Neural progenitor cell (in vitro differentiated cells): ENCODE measurements at regions not wholly inside any gene's neighbourhood (a gene's known extent, or its start where the extent isn't known, plus 50 kb on each side); places are given as distances from the start of the nearest gene placed in this dataset.

Experiments
- DNase-seq: peaks from one replicate; pipeline ENCODE4 v3.0.0-alpha.2; 2016; ENCODE audit warnings: low spot score
- H2AFZ ChIP-seq: fragments of 200-600 bp; sonication (generic); replicated peaks from 2 replicates; pipeline ENCODE4 v1.6.1; 2016; ENCODE audit warnings: antibody characterized with exemption
- H3F3A ChIP-seq: fragments of 200-600 bp; sonication (generic); 2 replicates; pipeline ENCODE4 v1.6.1; 2016; ENCODE audit warnings: antibody characterized with exemption, low read depth
- H3K27ac ChIP-seq: fragments of 200-600 bp; sonication (generic); 2 replicates; pipeline ENCODE4 v1.5.1; 2016; ENCODE audit warnings: mild to moderate bottlenecking
- H3K27me3 ChIP-seq: fragments of 200-600 bp; sonication (generic); 2 replicates; pipeline ENCODE4 v1.6.1; 2016; ENCODE audit warnings: mild to moderate bottlenecking, moderate library complexity
- H3K36me3 ChIP-seq: fragments of 200-600 bp; sonication (generic); 2 replicates; pipeline ENCODE4 v1.5.1; 2016
- H3K4me1 ChIP-seq: fragments of 200-600 bp; sonication (generic); 2 replicates; pipeline ENCODE4 v1.6.1; 2016; ENCODE audit warnings: mixed run types
- H3K4me2 ChIP-seq: fragments of 200-600 bp; sonication (generic); 2 replicates; pipeline ENCODE4 v1.6.1; 2016
- H3K4me3 ChIP-seq: fragments of 200-600 bp; sonication (generic); 2 replicates; pipeline ENCODE4 v1.5.1; 2016
- H3K79me2 ChIP-seq: fragments of 200-600 bp; sonication (generic); 2 replicates; pipeline ENCODE4 v1.6.1; 2016; ENCODE audit warnings: low read depth
- H3K9ac ChIP-seq: fragments of 200-600 bp; sonication (generic); 2 replicates; pipeline ENCODE4 v1.6.1; 2016
- H3K9me3 ChIP-seq: fragments of 200-600 bp; sonication (generic); 2 replicates; pipeline ENCODE4 v1.5.1; 2016; ENCODE audit warnings: low read depth
- H4K20me1 ChIP-seq: fragments of 200-600 bp; sonication (generic); 2 replicates; pipeline ENCODE4 v1.6.1; 2016; ENCODE audit warnings: low read depth
- H3K27ac Mint-ChIP-seq: 3 replicates; pipeline ENCODE4 v1.8.0; 2021; ENCODE audit warnings: mixed read lengths
- H3K27me3 Mint-ChIP-seq: 2 replicates; pipeline ENCODE4 v1.8.0; 2022; ENCODE audit warnings: low read depth, mild to moderate bottlenecking, inconsistent platforms, moderate library complexity, mixed read lengths; ENCODE audit not compliant: insufficient read depth
- H3K36me3 Mint-ChIP-seq: 3 replicates; pipeline ENCODE4 v1.8.0; 2021; ENCODE audit warnings: mixed read lengths
- H3K4me1 Mint-ChIP-seq: 3 replicates; pipeline ENCODE4 v1.8.0; 2021; ENCODE audit warnings: mixed read lengths
- H3K4me3 Mint-ChIP-seq: 3 replicates; pipeline ENCODE4 v1.8.0; 2021; ENCODE audit warnings: mild to moderate bottlenecking, moderate library complexity, mixed read lengths
- H3K9me3 Mint-ChIP-seq: 3 replicates; pipeline ENCODE4 v1.8.0; 2020; ENCODE audit warnings: mixed read lengths
- EZH2 ChIP-seq: fragments of 200-600 bp; sonication (generic); IDR thresholded peaks from 2 replicates; pipeline ENCODE4 v1.6.1; 2017; ENCODE audit warnings: antibody characterized with exemption, mild to moderate bottlenecking, moderate library complexity
- EZH2phosphoT487 ChIP-seq: fragments of 200-600 bp; sonication (generic); IDR thresholded peaks from 2 replicates; pipeline ENCODE4 v1.6.1; 2017; ENCODE audit warnings: antibody characterized with exemption
- TF ChIP-seq, protein P1 (sequence below): fragments of 200-600 bp; sonication (generic); IDR thresholded peaks from 2 replicates; pipeline ENCODE4 v1.5.1; 2017; ENCODE audit warnings: antibody characterized with exemption, mild to moderate bottlenecking

DNA sequence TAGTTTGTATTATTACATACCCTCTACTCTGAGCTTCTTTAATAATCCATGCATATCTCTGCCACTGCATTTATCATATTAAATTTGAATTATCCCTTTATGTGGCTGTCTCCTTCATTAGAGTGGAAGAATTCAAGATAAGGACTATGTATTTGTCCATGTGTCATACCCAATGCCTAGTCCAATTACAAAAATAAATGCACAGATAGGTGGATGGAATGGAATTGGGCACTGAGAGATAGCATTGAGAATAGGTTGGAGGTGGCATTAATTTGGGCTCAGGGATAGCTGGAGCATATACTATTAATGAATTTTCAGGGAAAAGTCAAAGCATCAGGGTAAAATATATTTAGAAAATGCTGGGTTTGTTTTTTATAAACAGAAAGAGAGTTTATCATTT lies 893.2 kb downstream of the EPHA4 start:
- Histone ChIP-seq H3K9me3 (no peaks in the 10 kb centered on the region), H2AFZ (no peak overlapping the region), H3K9ac (no peak overlapping the region), H4K20me1 (no peaks in the 10 kb centered on the region), H3K27ac (no peak overlapping the region), H3K27me3 (no peaks in the 10 kb centered on the region), H3K79me2 (no peaks in the 10 kb centered on the region), H3K36me3 (no peaks in the 10 kb centered on the region), H3K4me1 (no peaks in the 10 kb centered on the region), H3K4me2 (no peak overlapping the region), H3F3A (no peaks in the 10 kb centered on the region), H3K4me3 (no peak overlapping the region)
- no peak overlapping the region for H3K27ac Mint-ChIP-seq
- no peaks in the 10 kb centered on the region for H3K4me1 Mint-ChIP-seq
- H3K36me3 Mint-ChIP-seq: no peaks in the 10 kb centered on the region
- H3K4me3 Mint-ChIP-seq: no peak overlapping the region
- TF ChIP-seq, protein P1, sequence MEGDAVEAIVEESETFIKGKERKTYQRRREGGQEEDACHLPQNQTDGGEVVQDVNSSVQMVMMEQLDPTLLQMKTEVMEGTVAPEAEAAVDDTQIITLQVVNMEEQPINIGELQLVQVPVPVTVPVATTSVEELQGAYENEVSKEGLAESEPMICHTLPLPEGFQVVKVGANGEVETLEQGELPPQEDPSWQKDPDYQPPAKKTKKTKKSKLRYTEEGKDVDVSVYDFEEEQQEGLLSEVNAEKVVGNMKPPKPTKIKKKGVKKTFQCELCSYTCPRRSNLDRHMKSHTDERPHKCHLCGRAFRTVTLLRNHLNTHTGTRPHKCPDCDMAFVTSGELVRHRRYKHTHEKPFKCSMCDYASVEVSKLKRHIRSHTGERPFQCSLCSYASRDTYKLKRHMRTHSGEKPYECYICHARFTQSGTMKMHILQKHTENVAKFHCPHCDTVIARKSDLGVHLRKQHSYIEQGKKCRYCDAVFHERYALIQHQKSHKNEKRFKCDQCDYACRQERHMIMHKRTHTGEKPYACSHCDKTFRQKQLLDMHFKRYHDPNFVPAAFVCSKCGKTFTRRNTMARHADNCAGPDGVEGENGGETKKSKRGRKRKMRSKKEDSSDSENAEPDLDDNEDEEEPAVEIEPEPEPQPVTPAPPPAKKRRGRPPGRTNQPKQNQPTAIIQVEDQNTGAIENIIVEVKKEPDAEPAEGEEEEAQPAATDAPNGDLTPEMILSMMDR: no peak
- TF ChIP-seq EZH2 (no peak), EZH2phosphoT487 (no peak)
- H3K27me3 Mint-ChIP-seq: no peaks in the 10 kb centered on the region
- no peak for DNase-seq
- H3K9me3 Mint-ChIP-seq: no peaks in the 10 kb centered on the region

DNA sequence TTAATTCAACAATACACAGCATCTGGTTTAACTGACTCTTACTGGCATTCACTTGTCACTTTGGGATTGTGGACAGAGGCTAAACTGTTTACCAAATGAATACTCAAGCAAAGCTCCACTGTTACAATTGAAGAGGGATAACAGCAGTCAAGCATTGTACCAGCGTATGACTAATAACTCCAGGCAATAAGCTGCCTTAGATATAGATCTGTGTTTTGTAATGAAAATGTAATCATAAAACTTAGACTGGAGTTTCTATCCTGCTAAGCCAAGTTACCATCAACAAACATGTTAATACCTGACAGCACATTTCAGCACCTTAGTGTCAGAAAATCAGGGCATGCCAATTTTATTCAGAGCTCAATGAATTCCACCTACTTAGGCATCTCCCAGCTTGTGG lies 889.5 kb downstream of the EPHA4 start:
- H3K9me3 Mint-ChIP-seq: no peaks in the 10 kb centered on the region
- H3K9me3 ChIP-seq: no peaks in the 10 kb centered on the region
- no peak overlapping the region for H3K4me2 ChIP-seq
- H3F3A ChIP-seq: no peaks in the 10 kb centered on the region
- no peaks in the 10 kb centered on the region for H3K27me3 ChIP-seq
- H3K79me2 ChIP-seq: no peaks in the 10 kb centered on the region
- H3K27ac ChIP-seq: no peak overlapping the region
- H3K4me1 ChIP-seq: no peaks in the 10 kb centered on the region
- H3K27me3 Mint-ChIP-seq: peaks cover 2% of the 10 kb centered on the region
- no peaks in the 10 kb centered on the region for H4K20me1 ChIP-seq
- no peak overlapping the region for H3K4me3 Mint-ChIP-seq
- no peak overlapping the region for H3K27ac Mint-ChIP-seq
- no peaks in the 10 kb centered on the region for H3K36me3 ChIP-seq
- peaks cover 8% of the 10 kb centered on the region for H3K4me1 Mint-ChIP-seq
- DNase-seq: no peak
- no peak overlapping the region for H3K4me3 ChIP-seq
- TF ChIP-seq, protein P1: no peak
- no peak for TF ChIP-seq EZH2
- no peak for TF ChIP-seq EZH2phosphoT487
- no peaks in the 10 kb centered on the region for H3K36me3 Mint-ChIP-seq
- H2AFZ ChIP-seq: no peak overlapping the region
- no peak overlapping the region for H3K9ac ChIP-seq

DNA sequence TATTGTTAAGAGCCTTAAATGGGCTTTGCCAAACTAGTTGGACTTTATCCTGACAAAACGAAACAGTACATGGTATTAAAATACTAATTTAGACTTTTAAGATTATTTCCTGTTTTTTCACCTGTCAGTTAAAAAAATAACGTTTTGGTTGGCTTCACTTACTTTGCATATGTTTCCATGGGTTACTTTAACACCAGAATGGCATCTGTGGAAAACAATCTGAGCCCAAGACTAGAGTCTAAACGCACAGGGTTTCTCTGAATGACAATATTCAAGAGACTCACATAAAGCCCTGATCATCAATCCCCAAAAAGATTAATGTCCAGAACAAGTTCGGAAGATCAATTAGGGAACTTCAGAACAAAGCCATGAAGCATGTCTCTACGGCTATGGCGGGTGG lies 888.0 kb downstream of the EPHA4 start:
- Histone ChIP-seq H3K79me2 (no peaks in the 10 kb centered on the region), H3K27ac (no peak overlapping the region), H3K9me3 (no peaks in the 10 kb centered on the region), H3K4me1 (no peaks in the 10 kb centered on the region), H2AFZ (no peak overlapping the region), H3K36me3 (no peaks in the 10 kb centered on the region), H3K9ac (no peak overlapping the region), H3K4me3 (no peak overlapping the region), H3K4me2 (no peak overlapping the region), H4K20me1 (no peaks in the 10 kb centered on the region), H3K27me3 (no peaks in the 10 kb centered on the region), H3F3A (no peaks in the 10 kb centered on the region)
- no peak for DNase-seq
- H3K4me3 Mint-ChIP-seq: no peak overlapping the region
- H3K4me1 Mint-ChIP-seq: peaks cover 8% of the 10 kb centered on the region
- peak overlapping the region; percentile 24 for H3K27ac Mint-ChIP-seq
- no peaks in the 10 kb centered on the region for H3K9me3 Mint-ChIP-seq
- no peaks in the 10 kb centered on the region for H3K36me3 Mint-ChIP-seq
- TF ChIP-seq, protein P1: no peak
- TF ChIP-seq EZH2phosphoT487: no peak
- TF ChIP-seq EZH2: no peak
- peaks cover 2% of the 10 kb centered on the region for H3K27me3 Mint-ChIP-seq
